HEK293 (cell line): ENCODE measurements at regions not wholly inside any gene's neighbourhood (a gene's known extent, or its start where the extent isn't known, plus 50 kb on each side); places are given as distances from the start of the nearest gene placed in this dataset.

ENCODE experiments used
- CTCF ChIA-PET: fragments of 350-600 bp; formaldehyde crosslinking; extraction: SDS; loops from one replicate; lab custom pipeline; 2021; ENCODE audit warnings: antibody characterized with exemption; lab: Yijun Ruan, JAX
- POLR2A ChIA-PET: fragments of 300-600 bp; formaldehyde crosslinking; extraction: SDS; loops from one replicate; lab custom pipeline; 2020; ENCODE audit warnings: antibody characterized with exemption, inconsistent platforms; lab: Yijun Ruan, JAX
- H3K27ac ChIP-seq: fragments of 200-500 bp; sonication (Bioruptor generic); 2 replicates; pipeline ENCODE4 v1.5.1; 2014; ENCODE audit warnings: low read depth, low read length, control low read depth, inconsistent platforms; ENCODE audit errors: extremely low read depth
- H3K36me3 ChIP-seq, 2 experiments: fragments of 200-500 bp in 1 of 2; sonication (Bioruptor generic) in 1 of 2; 1 replicate in 1 of 2; 2 replicates in 1 of 2; pipeline ENCODE4 v1.5.1; 2014 to 2017; ENCODE audit warnings: inconsistent platforms in 2 of 2, low read length in 2 of 2; ENCODE audit not compliant: control insufficient read depth in 2 of 2, insufficient read depth in 1 of 2
- H3K4me1 ChIP-seq: fragments of 200-500 bp; sonication (Bioruptor generic); 2 replicates; pipeline ENCODE4 v1.5.1; 2014; ENCODE audit warnings: mild to moderate bottlenecking, low read length, inconsistent platforms; ENCODE audit not compliant: control insufficient read depth, insufficient read depth
- H3K4me3 ChIP-seq: 2 replicates; pipeline ENCODE4 v1.5.1; 2011; ENCODE audit warnings: low read depth, mild to moderate bottlenecking, control low read depth, low read length, moderate library complexity
- H3K9me3 ChIP-seq: fragments of 200-500 bp; sonication (Bioruptor generic); 2 replicates; pipeline ENCODE4 v1.5.1; 2014; ENCODE audit warnings: low read depth, low read length, inconsistent platforms; ENCODE audit not compliant: control insufficient read depth, insufficient read depth
- AEBP2 ChIP-seq: fragments of 450-650 bp; formaldehyde crosslinking; IDR thresholded peaks from 2 replicates; pipeline ENCODE4 v1.5.1; 2016; ENCODE audit warnings: missing biosample characterization, missing genetic modification characterization, borderline replicate concordance
- GFI1B ChIP-seq: fragments of 450-650 bp; formaldehyde crosslinking; IDR thresholded peaks from 2 replicates; pipeline ENCODE4 v1.5.1; 2016; ENCODE audit warnings: missing biosample characterization, missing genetic modification characterization
- GLIS1 ChIP-seq: fragments of 450-650 bp; formaldehyde crosslinking; IDR thresholded peaks from 2 replicates; pipeline ENCODE4 v1.5.1; 2016; ENCODE audit warnings: missing biosample characterization, missing genetic modification characterization
- KLF7 ChIP-seq: fragments of 450-650 bp; formaldehyde crosslinking; IDR thresholded peaks from 2 replicates; pipeline ENCODE4 v1.5.1; 2016; ENCODE audit warnings: missing biosample characterization, missing genetic modification characterization, borderline replicate concordance
- OVOL3 ChIP-seq: fragments of 450-650 bp; formaldehyde crosslinking; IDR thresholded peaks from 2 replicates; pipeline ENCODE4 v1.5.1; 2016; ENCODE audit warnings: missing biosample characterization, missing genetic modification characterization
- SP7 ChIP-seq: fragments of 450-650 bp; formaldehyde crosslinking; IDR thresholded peaks from 2 replicates; pipeline ENCODE4 v1.5.1; 2016; ENCODE audit warnings: missing biosample characterization, missing genetic modification characterization
- TRIM28 ChIP-seq: IDR thresholded peaks from 2 replicates; pipeline ENCODE4 v1.6.1; 2011; ENCODE audit warnings: low read length, control low read depth, borderline replicate concordance
- YY1 ChIP-seq: fragments of 450-650 bp; formaldehyde crosslinking; IDR thresholded peaks from 2 replicates; pipeline ENCODE4 v1.5.1; 2018; ENCODE audit warnings: missing biosample characterization, missing genetic modification characterization
- ZBTB11 ChIP-seq: fragments of 450-650 bp; formaldehyde crosslinking; conservative IDR thresholded peaks from 2 replicates; pipeline ENCODE4 v1.5.1; 2016; ENCODE audit warnings: low read depth, missing biosample characterization, missing genetic modification characterization
- ZBTB26 ChIP-seq: fragments of 450-650 bp; formaldehyde crosslinking; optimal IDR thresholded peaks from 2 replicates; pipeline ENCODE3; 2016; ENCODE audit warnings: missing biosample characterization, mild to moderate bottlenecking, missing genetic modification characterization
- ZBTB44 ChIP-seq: fragments of 450-650 bp; IDR thresholded peaks from 2 replicates; pipeline ENCODE4 v1.5.1; 2018; ENCODE audit warnings: missing biosample characterization, mild to moderate bottlenecking, missing genetic modification characterization
- ZFP37 ChIP-seq: fragments of 450-650 bp; formaldehyde crosslinking; IDR thresholded peaks from 2 replicates; pipeline ENCODE4 v1.5.1; 2016; ENCODE audit warnings: missing biosample characterization, missing genetic modification characterization
- ZNF133 ChIP-seq: fragments of 450-650 bp; formaldehyde crosslinking; IDR thresholded peaks from 2 replicates; pipeline ENCODE4 v1.5.1; 2016; ENCODE audit warnings: missing biosample characterization, missing genetic modification characterization
- ZNF138 ChIP-seq: fragments of 450-650 bp; formaldehyde crosslinking; IDR thresholded peaks from 2 replicates; pipeline ENCODE4 v1.5.1; 2016; ENCODE audit warnings: missing biosample characterization, missing genetic modification characterization, borderline replicate concordance
- ZNF214 ChIP-seq: fragments of 450-650 bp; formaldehyde crosslinking; IDR thresholded peaks from 2 replicates; pipeline ENCODE4 v1.5.1; 2017; ENCODE audit warnings: missing biosample characterization, mild to moderate bottlenecking, missing genetic modification characterization, borderline replicate concordance
- ZNF266 ChIP-seq: fragments of 450-650 bp; formaldehyde crosslinking; IDR thresholded peaks from 2 replicates; pipeline ENCODE4 v1.5.1; 2016; ENCODE audit warnings: missing biosample characterization, missing genetic modification characterization, low read depth
- ZNF292 ChIP-seq: fragments of 450-650 bp; formaldehyde crosslinking; IDR thresholded peaks from 2 replicates; pipeline ENCODE4 v1.5.1; 2016; ENCODE audit warnings: low read depth, missing biosample characterization, missing genetic modification characterization, borderline replicate concordance
- ZNF302 ChIP-seq: fragments of 450-650 bp; formaldehyde crosslinking; IDR thresholded peaks from 2 replicates; pipeline ENCODE4 v1.5.1; 2016; ENCODE audit warnings: missing biosample characterization, missing genetic modification characterization, low read depth
- ZNF394 ChIP-seq: fragments of 450-650 bp; formaldehyde crosslinking; IDR thresholded peaks from 2 replicates; pipeline ENCODE4 v1.5.1; 2016; ENCODE audit warnings: missing biosample characterization, missing genetic modification characterization, mild to moderate bottlenecking, moderate library complexity, borderline replicate concordance
- ZNF521 ChIP-seq: fragments of 450-650 bp; formaldehyde crosslinking; IDR thresholded peaks from 2 replicates; pipeline ENCODE4 v1.5.1; 2017; ENCODE audit warnings: missing biosample characterization, mild to moderate bottlenecking, missing genetic modification characterization
- ZNF600 ChIP-seq: fragments of 450-650 bp; formaldehyde crosslinking; IDR thresholded peaks from 2 replicates; pipeline ENCODE4 v1.5.1; 2016; ENCODE audit warnings: missing biosample characterization, missing genetic modification characterization
- ZNF610 ChIP-seq: fragments of 450-650 bp; formaldehyde crosslinking; IDR thresholded peaks from 2 replicates; pipeline ENCODE4 v1.5.1; 2016; ENCODE audit warnings: missing biosample characterization, missing genetic modification characterization, borderline replicate concordance
- ZNF621 ChIP-seq: fragments of 450-650 bp; formaldehyde crosslinking; IDR thresholded peaks from 2 replicates; pipeline ENCODE4 v1.5.1; 2017; ENCODE audit warnings: missing biosample characterization, missing genetic modification characterization
- ZNF692 ChIP-seq: fragments of 450-650 bp; formaldehyde crosslinking; IDR thresholded peaks from 2 replicates; pipeline ENCODE4 v1.5.1; 2016; ENCODE audit warnings: missing biosample characterization, missing genetic modification characterization
- ZSCAN16 ChIP-seq: fragments of 450-650 bp; formaldehyde crosslinking; IDR thresholded peaks from 2 replicates; pipeline ENCODE4 v1.5.1; 2016; ENCODE audit warnings: missing biosample characterization, missing genetic modification characterization

GRCh38 chr18:1811282-1811681 is 760.0 kb downstream of the METTL4 start (continued):
- no peak for TF ChIP-seq AEBP2
- no peak for TF ChIP-seq GFI1B (tag by site-specific recombination)

- CTCF ChIA-PET, result interaction anchor here (0.7 kb wide), 2 partner anchors 239 to 730 kb away, joined by 3 read pairs; no protein-coding TSS in a partner anchor
- Histone ChIP-seq H3K9me3 (no peaks in the 10 kb centered on the region), H3K36me3 (no peaks in the 10 kb centered on the region)
- TF ChIP-seq ZNF133 (tag by site-specific recombination) (no peak), ZNF621 (no peak), ZNF292 (tag by site-specific recombination) (no peak), OVOL3 (no peak), ZNF692 (tag by site-specific recombination) (no peak), ZNF138 (tag by site-specific recombination) (no peak), ZNF600 (tag by site-specific recombination) (no peak), ZNF214 (no peak), ZFP37 (tag by site-specific recombination) (no peak), KLF7 (tag by site-specific recombination) (no peak), SP7 (tag by site-specific recombination) (no peak), ZSCAN16 (tag by site-specific recombination) (no peak), ZNF266 (no peak), ZNF610 (tag by site-specific recombination) (no peak), TRIM28 (no peak)
- TF ChIP-seq, all 188 proteins: peak for 0
- POLR2A ChIA-PET, result no interaction called here
- Histone ChIP-seq H3K27ac (no peak overlapping the region), H3K4me1 (no peaks in the 10 kb centered on the region), H3K4me3 (no peak overlapping the region)
Observed at GRCh38 chr18:1825296-1825695, 746.0 kb downstream of the METTL4 start.

GRCh38 chr18:1840878-1841277 is 730.4 kb downstream of the METTL4 start:
- no peaks in the 10 kb centered on the region for H3K36me3 ChIP-seq
- H3K27ac ChIP-seq, result no peak overlapping the region
- H3K4me1 ChIP-seq, result no peaks in the 10 kb centered on the region
- TF ChIP-seq ZBTB44 (tag by site-specific recombination) (no peak), ZNF600 (tag by site-specific recombination) (no peak), YY1 (tag by site-specific recombination) (no peak), OVOL3 (no peak), ZNF521 (tag by site-specific recombination) (no peak), ZBTB26 (tag by site-specific recombination) (no peak), ZNF302 (no peak), ZBTB11 (tag by site-specific recombination) (no peak), GLIS1 (no peak), ZNF394 (tag by site-specific recombination) (no peak)
- CTCF ChIA-PET, result no interaction called here
- H3K4me3 ChIP-seq, result no peak overlapping the region
- POLR2A ChIA-PET, result no interaction called here
- H3K9me3 ChIP-seq, result no peaks in the 10 kb centered on the region
